ENCODE measurements at regions not wholly inside any gene's neighbourhood (a gene's known extent, or its start where the extent isn't known, plus 50 kb on each side); places are given as distances from the start of the nearest gene placed in this dataset.
"Not testable (repeated sequence)": the region's sequence is repeated elsewhere in the genome, so short reads cannot be mapped to it uniquely, and the experiment has no call there.

GRCh38 chrX:2640436-2641150 lies 50.5 kb upstream of the CD99 start:
- peaks cover 22% of the 10 kb centered on the region for H3K36me3 ChIP-seq
- H3K27ac ChIP-seq, result no peak overlapping the region
- no peak for TF ChIP-seq CTCF (IDR thresholded peaks at IDR 0.05)
- H3K4me3 ChIP-seq (ENCODE audit: low read depth in 1 of 2, low read length in 1 of 2), result no peak overlapping the region
- no peaks in the 10 kb centered on the region for H3K27me3 ChIP-seq
- H3K4me1 ChIP-seq (ENCODE audit: control insufficient read depth in 1 of 2, insufficient read depth in 1 of 2, low read depth in 1 of 2, low read length in 1 of 2), result peaks cover 2 to 16% of the 10 kb centered on the region in 2 experiments
- H3K9me3 ChIP-seq, result no peaks in the 10 kb centered on the region

- TF ChIP-seq CTCF (IDR thresholded peaks at IDR 0.05), result no peak
Observed at GRCh38 chrX:2638279-2638678, 52.8 kb upstream of the CD99 start.

GRCh38 chrX:2635342-2635741 lies 55.8 kb upstream of the CD99 start:
- no peak overlapping the region for H3K4me3 ChIP-seq (ENCODE audit: low read depth in 1 of 2, low read length in 1 of 2)
- no peaks in the 10 kb centered on the region for H3K27me3 ChIP-seq
- no peaks in the 10 kb centered on the region for H3K4me1 ChIP-seq (ENCODE audit: control insufficient read depth in 1 of 2, insufficient read depth in 1 of 2, low read depth in 1 of 2, low read length in 1 of 2)
- no peak for TF ChIP-seq CTCF (IDR thresholded peaks at IDR 0.05)
- H3K36me3 ChIP-seq, result peaks cover 15% of the 10 kb centered on the region
- H3K27ac ChIP-seq, result no peak overlapping the region
- H3K9me3 ChIP-seq, result peaks cover 24% of the 10 kb centered on the region

More at GRCh38 chrX:2638279-2638678, 52.8 kb upstream of the CD99 start:
- H3K4me1 ChIP-seq (ENCODE audit: control insufficient read depth in 1 of 2, insufficient read depth in 1 of 2, low read depth in 1 of 2, low read length in 1 of 2), result peaks cover 2 to 7% of the 10 kb centered on the region in 2 experiments
- no peak overlapping the region for H3K27ac ChIP-seq
- H3K27me3 ChIP-seq, result no peaks in the 10 kb centered on the region
- peaks cover 22% of the 10 kb centered on the region for H3K36me3 ChIP-seq
- H3K4me3 ChIP-seq (ENCODE audit: low read depth in 1 of 2, low read length in 1 of 2), result no peak overlapping the region
- no peaks in the 10 kb centered on the region for H3K9me3 ChIP-seq

- peak overlapping the region; percentile 82 for H3K27ac ChIP-seq
- no peak overlapping the region for H3K4me3 ChIP-seq (ENCODE audit: low read depth in 1 of 2, low read length in 1 of 2)
- peaks cover 0 to 7% of the 10 kb centered on the region in 2 experiments for H3K4me1 ChIP-seq (ENCODE audit: control insufficient read depth in 1 of 2, insufficient read depth in 1 of 2, low read depth in 1 of 2, low read length in 1 of 2)
- peaks cover 4% of the 10 kb centered on the region for H3K36me3 ChIP-seq
- H3K9me3 ChIP-seq, result peaks cover 43% of the 10 kb centered on the region
- no peak for TF ChIP-seq CTCF (IDR thresholded peaks at IDR 0.05)
- H3K27me3 ChIP-seq, result no peaks in the 10 kb centered on the region
Observed at GRCh38 chrX:2632533-2633504, 58.3 kb upstream of the CD99 start.

- Histone ChIP-seq H3K27me3 (no peaks in the 10 kb centered on the region), H3K9me3 (peaks cover 43% of the 10 kb centered on the region), H3K4me3 (ENCODE audit: low read depth in 1 of 2, low read length in 1 of 2) (no peak overlapping the region), H3K27ac (peak overlapping the region; percentile 82), H3K4me1 (ENCODE audit: control insufficient read depth in 1 of 2, insufficient read depth in 1 of 2, low read depth in 1 of 2, low read length in 1 of 2) (peaks cover 0 to 7% of the 10 kb centered on the region in 2 experiments), H3K36me3 (peaks cover 12% of the 10 kb centered on the region)
- TF ChIP-seq CTCF (IDR thresholded peaks at IDR 0.05), result no peak
Observed at GRCh38 chrX:2631743-2632532, 59.2 kb upstream of the CD99 start.

GRCh38 chrX:2630935-2631742 lies 60.0 kb upstream of the CD99 start:
- not testable (repeated sequence) for H3K4me3 ChIP-seq (ENCODE audit: low read depth in 1 of 2, low read length in 1 of 2); H3K27me3 ChIP-seq; H3K4me1 ChIP-seq (ENCODE audit: control insufficient read depth in 1 of 2, insufficient read depth in 1 of 2, low read depth in 1 of 2, low read length in 1 of 2)
- H3K27ac ChIP-seq, result peak overlapping the region; percentile 82
- H3K9me3 ChIP-seq, result peaks cover 43% of the 10 kb centered on the region
- peaks cover 20% of the 10 kb centered on the region for H3K36me3 ChIP-seq

Data from neutrophil (primary cell).